K562 (cell line): ENCODE measurements at regions not wholly inside any gene's neighbourhood (a gene's known extent, or its start where the extent isn't known, plus 50 kb on each side); places are given as distances from the start of the nearest gene placed in this dataset.

ENCODE experiments used
- KDM1A ChIP-seq, 2 experiments: fragments of 450-650 bp; IDR thresholded peaks; 2 replicates each; pipeline ENCODE4 v1.6.1; 2016; ENCODE audit warnings: mild to moderate bottlenecking in 2 of 2
- SETDB1 ChIP-seq: IDR thresholded peaks from one replicate; pipeline ENCODE4 v1.6.1; 2012; ENCODE audit warnings: low read length, control low read depth, inconsistent platforms
- SIN3A ChIP-seq, 2 experiments: fragments of 150-350 bp in 1 of 2; IDR thresholded peaks; 2 replicates each; pipeline ENCODE4 v1.6.1; 2011 to 2016; ENCODE audit warnings: borderline replicate concordance in 2 of 2, low read depth in 2 of 2, low read length in 2 of 2, mild to moderate bottlenecking in 2 of 2, moderate library complexity in 2 of 2; ENCODE audit not compliant: control insufficient read depth in 1 of 2
- YY1 ChIP-seq, 3 experiments: IDR thresholded peaks; 2 replicates each; pipeline ENCODE4 v1.6.1; 2011; ENCODE audit warnings: low read length in 2 of 3, mild to moderate bottlenecking in 2 of 3, moderate library complexity in 2 of 3, borderline replicate concordance in 1 of 3, control low read depth in 1 of 3, low read depth in 1 of 3; ENCODE audit not compliant: insufficient read depth in 3 of 3, insufficient replicate concordance in 2 of 3, control insufficient read depth in 1 of 3, insufficient read length in 1 of 3; ENCODE audit errors: extremely low read depth in 1 of 3
- ZNF511 ChIP-seq: sonication (generic); formaldehyde crosslinking; IDR thresholded peaks from 2 replicates; pipeline ENCODE4 v1.8.0; 2022; ENCODE audit warnings: mild to moderate bottlenecking, missing genetic modification reagents
- TF ChIP-seq, protein P1 (sequence below), 3 experiments: IDR thresholded peaks in 2 of 3; conservative IDR thresholded peaks in 1 of 3; 2 replicates each; pipeline ENCODE4 v1.5.1; 2011 to 2012; ENCODE audit warnings: low read length in 3 of 3, mild to moderate bottlenecking in 3 of 3, control low read depth in 2 of 3, improper control_type of control experiment in 1 of 3, inconsistent platforms in 1 of 3, low read depth in 1 of 3, mixed read lengths in 1 of 3, moderate library complexity in 1 of 3; ENCODE audit not compliant: insufficient read depth in 2 of 3

GRCh38 chr2:57902578-57902977, 144.0 kb upstream of the VRK2 start:
- TF ChIP-seq, protein P1, sequence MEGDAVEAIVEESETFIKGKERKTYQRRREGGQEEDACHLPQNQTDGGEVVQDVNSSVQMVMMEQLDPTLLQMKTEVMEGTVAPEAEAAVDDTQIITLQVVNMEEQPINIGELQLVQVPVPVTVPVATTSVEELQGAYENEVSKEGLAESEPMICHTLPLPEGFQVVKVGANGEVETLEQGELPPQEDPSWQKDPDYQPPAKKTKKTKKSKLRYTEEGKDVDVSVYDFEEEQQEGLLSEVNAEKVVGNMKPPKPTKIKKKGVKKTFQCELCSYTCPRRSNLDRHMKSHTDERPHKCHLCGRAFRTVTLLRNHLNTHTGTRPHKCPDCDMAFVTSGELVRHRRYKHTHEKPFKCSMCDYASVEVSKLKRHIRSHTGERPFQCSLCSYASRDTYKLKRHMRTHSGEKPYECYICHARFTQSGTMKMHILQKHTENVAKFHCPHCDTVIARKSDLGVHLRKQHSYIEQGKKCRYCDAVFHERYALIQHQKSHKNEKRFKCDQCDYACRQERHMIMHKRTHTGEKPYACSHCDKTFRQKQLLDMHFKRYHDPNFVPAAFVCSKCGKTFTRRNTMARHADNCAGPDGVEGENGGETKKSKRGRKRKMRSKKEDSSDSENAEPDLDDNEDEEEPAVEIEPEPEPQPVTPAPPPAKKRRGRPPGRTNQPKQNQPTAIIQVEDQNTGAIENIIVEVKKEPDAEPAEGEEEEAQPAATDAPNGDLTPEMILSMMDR (IDR thresholded peaks at IDR 0.05 in 2 of 3, conservative IDR thresholded peaks at IDR 0.05 in 1 of 3; ENCODE audit: insufficient read depth in 2 of 3, low read depth in 1 of 3, low read length in 3 of 3): no peak
- TF ChIP-seq SIN3A (IDR thresholded peaks at IDR 0.05; ENCODE audit: borderline replicate concordance in 2 of 2, control insufficient read depth in 1 of 2, low read depth in 2 of 2, low read length in 2 of 2) (no peak), ZNF511 (CRISPR knock-in tag) (no peak), YY1 (IDR thresholded peaks at IDR 0.05; ENCODE audit: borderline replicate concordance in 1 of 3, control insufficient read depth in 1 of 3, extremely low read depth in 1 of 3, insufficient read depth in 3 of 3, insufficient read length in 1 of 3, insufficient replicate concordance in 2 of 3, low read depth in 1 of 3, low read length in 2 of 3) (no peak), KDM1A (IDR thresholded peaks at IDR 0.05) (no peak), SETDB1 (no peak)
